ENCODE measurements at regions not wholly inside any gene's neighbourhood (a gene's known extent, or its start where the extent isn't known, plus 50 kb on each side); places are given as distances from the start of the nearest gene placed in this dataset.
A peak's percentile ranks its signal among the peaks of the same experiment; 100 is the strongest.

DNA sequence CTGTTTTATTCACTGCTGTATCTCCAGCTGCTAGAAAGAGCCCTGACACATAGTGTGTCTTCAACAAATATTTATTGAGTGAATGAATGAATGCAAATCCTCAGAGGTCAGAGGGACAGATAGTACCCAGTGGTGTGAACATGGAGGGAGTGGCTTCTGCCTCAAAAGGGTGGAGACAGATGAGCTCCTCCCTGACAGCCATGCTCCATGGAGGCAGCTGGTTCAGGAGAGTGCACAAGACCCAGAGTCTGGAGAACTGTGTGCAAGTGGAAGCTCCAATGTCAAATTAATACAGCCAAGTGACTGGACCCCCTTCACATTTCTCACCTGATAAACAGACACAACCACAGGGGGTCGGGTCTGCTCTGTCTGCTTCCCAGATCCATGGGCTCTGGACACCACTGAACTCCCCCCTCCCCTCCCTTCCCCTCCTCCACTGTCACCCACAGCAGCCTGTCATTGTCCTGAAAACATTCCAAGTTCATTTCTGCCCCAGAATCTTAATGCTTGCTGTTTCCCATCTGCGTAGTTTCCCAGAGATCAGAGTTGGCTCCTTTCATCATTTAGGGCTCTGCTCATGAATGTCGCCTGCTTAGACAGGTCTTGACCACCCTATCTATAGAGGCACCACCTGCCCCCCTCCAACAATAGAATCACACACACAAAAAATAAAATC is 312.9 kb upstream of the PODXL start:
- DNase-seq = no peak
- TF ChIP-seq, protein P1, sequence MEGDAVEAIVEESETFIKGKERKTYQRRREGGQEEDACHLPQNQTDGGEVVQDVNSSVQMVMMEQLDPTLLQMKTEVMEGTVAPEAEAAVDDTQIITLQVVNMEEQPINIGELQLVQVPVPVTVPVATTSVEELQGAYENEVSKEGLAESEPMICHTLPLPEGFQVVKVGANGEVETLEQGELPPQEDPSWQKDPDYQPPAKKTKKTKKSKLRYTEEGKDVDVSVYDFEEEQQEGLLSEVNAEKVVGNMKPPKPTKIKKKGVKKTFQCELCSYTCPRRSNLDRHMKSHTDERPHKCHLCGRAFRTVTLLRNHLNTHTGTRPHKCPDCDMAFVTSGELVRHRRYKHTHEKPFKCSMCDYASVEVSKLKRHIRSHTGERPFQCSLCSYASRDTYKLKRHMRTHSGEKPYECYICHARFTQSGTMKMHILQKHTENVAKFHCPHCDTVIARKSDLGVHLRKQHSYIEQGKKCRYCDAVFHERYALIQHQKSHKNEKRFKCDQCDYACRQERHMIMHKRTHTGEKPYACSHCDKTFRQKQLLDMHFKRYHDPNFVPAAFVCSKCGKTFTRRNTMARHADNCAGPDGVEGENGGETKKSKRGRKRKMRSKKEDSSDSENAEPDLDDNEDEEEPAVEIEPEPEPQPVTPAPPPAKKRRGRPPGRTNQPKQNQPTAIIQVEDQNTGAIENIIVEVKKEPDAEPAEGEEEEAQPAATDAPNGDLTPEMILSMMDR (IDR thresholded peaks at IDR 0.05) = no peak
- Histone ChIP-seq H3K9ac (ENCODE audit: low read depth in 2 of 2, low read length in 2 of 2) (no peak overlapping the region), H3K36me3 (no peaks in the 10 kb centered on the region), H3K9me3 (no peaks in the 10 kb centered on the region), H3K4me1 (no peaks in the 10 kb centered on the region), H3K4me3 (no peak overlapping the region), H3K27me3 (no peaks in the 10 kb centered on the region), H3K27ac (no peak overlapping the region)
- intact Hi-C loops (cut with DNase I) = no loop called here

GRCh38 chr7:131867461-131867860 is 311.0 kb upstream of the PODXL start:
- no peaks in the 10 kb centered on the region for H3K27me3 ChIP-seq
- no peaks in the 10 kb centered on the region for H3K36me3 ChIP-seq
- H3K9ac ChIP-seq (ENCODE audit: low read depth in 2 of 2, low read length in 2 of 2) = no peak overlapping the region
- TF ChIP-seq, protein P1 (IDR thresholded peaks at IDR 0.05) = no peak
- no peak for DNase-seq
- no peak overlapping the region for H3K27ac ChIP-seq
- intact Hi-C loops (cut with DNase I) = no loop called here
- H3K4me3 ChIP-seq = no peak overlapping the region
- no peaks in the 10 kb centered on the region for H3K9me3 ChIP-seq
- H3K4me1 ChIP-seq = no peaks in the 10 kb centered on the region

- H3K27me3 ChIP-seq = no peaks in the 10 kb centered on the region
Observed at GRCh38 chr7:131865911-131866310, 309.5 kb upstream of the PODXL start.

DNA sequence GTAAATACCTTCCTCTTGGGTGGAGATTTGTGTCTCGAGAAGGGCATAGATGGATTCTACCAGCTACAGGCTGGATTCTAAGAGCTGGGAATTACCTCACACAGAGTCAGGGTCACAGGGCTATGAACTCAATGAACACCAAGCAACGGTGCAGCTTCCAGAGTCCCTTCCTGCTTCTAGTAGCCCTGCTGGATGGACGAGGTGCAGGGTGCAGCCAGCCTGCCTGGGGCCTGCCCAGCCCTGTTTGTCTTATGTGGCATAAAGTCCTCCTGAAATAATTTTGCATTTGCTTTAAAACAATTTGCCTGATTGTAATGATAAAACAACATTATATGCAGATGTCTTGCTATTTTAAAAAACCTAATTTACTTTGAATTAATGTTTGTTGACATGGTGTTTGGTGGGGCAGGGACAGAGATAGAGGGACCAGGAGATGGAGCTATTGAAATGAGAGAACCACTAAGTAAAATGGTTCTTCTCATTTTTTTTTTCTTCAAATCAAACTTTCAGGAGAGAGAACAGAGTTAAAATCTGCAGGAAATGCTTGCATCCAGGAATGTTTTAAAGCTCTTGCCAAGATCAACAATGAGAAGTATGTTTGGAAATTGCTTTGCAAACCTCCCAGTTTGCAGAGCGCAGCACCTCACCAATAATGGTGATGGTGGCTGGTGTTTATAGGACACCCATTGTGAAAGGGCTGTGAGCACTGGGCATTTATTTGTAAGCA is 305.4 kb upstream of the PODXL start:
- DNase-seq = no peak
- intact Hi-C loops (cut with DNase I) = no loop called here
- no peak overlapping the region for H3K4me3 ChIP-seq
- H3K9ac ChIP-seq (ENCODE audit: low read depth in 2 of 2, low read length in 2 of 2) = no peak overlapping the region
- no peaks in the 10 kb centered on the region for H3K27me3 ChIP-seq
- no peaks in the 10 kb centered on the region for H3K36me3 ChIP-seq
- no peak overlapping the region for H3K27ac ChIP-seq
- H3K9me3 ChIP-seq = no peaks in the 10 kb centered on the region
- TF ChIP-seq, protein P1 (IDR thresholded peaks at IDR 0.05) = no peak
- no peaks in the 10 kb centered on the region for H3K4me1 ChIP-seq

More at GRCh38 chr7:131865911-131866310, 309.5 kb upstream of the PODXL start:
- no peak overlapping the region for H3K27ac ChIP-seq
- no peak overlapping the region for H3K9ac ChIP-seq (ENCODE audit: low read depth in 2 of 2, low read length in 2 of 2)
- no peaks in the 10 kb centered on the region for H3K4me1 ChIP-seq
- no peak overlapping the region for H3K4me3 ChIP-seq
- TF ChIP-seq, protein P1 (IDR thresholded peaks at IDR 0.05) = no peak
- no peak for DNase-seq
- H3K9me3 ChIP-seq = no peaks in the 10 kb centered on the region
- intact Hi-C loops (cut with DNase I) = no loop called here
- H3K36me3 ChIP-seq = no peaks in the 10 kb centered on the region

DNA sequence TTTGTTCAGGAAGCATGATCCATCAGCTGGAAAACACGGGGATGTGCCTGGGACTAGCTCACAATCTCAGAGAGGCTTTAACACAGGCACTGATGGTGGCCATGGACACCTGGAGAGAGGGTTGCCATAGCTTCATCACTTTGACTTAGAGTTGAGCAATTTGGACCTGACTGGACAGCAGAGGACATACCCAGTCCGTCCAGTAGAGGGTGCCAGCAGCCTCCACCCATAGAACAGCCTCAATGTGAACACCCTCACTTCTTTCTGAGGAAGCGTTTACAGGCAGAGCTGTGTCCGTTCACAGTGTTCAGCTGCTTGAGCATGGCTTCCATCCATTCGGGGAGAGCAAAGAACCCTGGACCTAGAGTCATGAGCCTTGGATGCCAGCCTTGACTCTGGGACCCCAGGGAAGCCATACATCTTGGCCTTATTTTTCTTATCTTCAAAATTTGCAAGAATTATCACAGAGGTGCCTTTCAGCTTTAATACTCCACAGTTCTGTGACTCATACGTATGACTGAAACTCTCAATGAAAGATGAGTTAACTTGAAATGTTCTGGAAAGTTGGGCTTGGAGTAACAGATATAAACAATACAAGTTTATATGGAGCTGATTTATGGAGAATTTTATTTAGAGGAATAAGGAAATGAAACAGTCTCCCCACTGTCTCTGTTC is 302.9 kb upstream of the PODXL start:
- intact Hi-C loops (cut with DNase I) = loop anchor here (5.0 kb wide), 1 partner anchor 723 kb away; no protein-coding TSS in a partner anchor

More for the DNA sequence above, 302.9 kb upstream of the PODXL start:
- no peaks in the 10 kb centered on the region for H3K36me3 ChIP-seq
- DNase-seq = peak; percentile 61
- H3K4me3 ChIP-seq = no peak overlapping the region
- H3K4me1 ChIP-seq = no peaks in the 10 kb centered on the region
- H3K9ac ChIP-seq (ENCODE audit: low read depth in 2 of 2, low read length in 2 of 2) = no peak overlapping the region
- H3K9me3 ChIP-seq = no peaks in the 10 kb centered on the region
- TF ChIP-seq, protein P1 (IDR thresholded peaks at IDR 0.05) = peak; percentile 90
- H3K27me3 ChIP-seq = no peaks in the 10 kb centered on the region
- no peak overlapping the region for H3K27ac ChIP-seq
